ENCODE measurements at regions not wholly inside any gene's neighbourhood (a gene's known extent, or its start where the extent isn't known, plus 50 kb on each side); places are given as distances from the start of the nearest gene placed in this dataset.

- TF ChIP-seq REST (IDR thresholded peaks at IDR 0.05; ENCODE audit: low read depth) (no peak), TCF7L2 (IDR thresholded peaks at IDR 0.05; ENCODE audit: borderline replicate concordance, extremely low read depth, insufficient read depth, insufficient read length) (no peak), CEBPB (IDR thresholded peaks at IDR 0.05; ENCODE audit: low read depth) (no peak), ATF3 (IDR thresholded peaks at IDR 0.05) (no peak), SRF (IDR thresholded peaks at IDR 0.05; ENCODE audit: low read depth) (no peak), POLR2AphosphoS5 (IDR thresholded peaks at IDR 0.05; ENCODE audit: low read depth, low read length) (no peak), RAD21 (IDR thresholded peaks at IDR 0.05; ENCODE audit: low read depth) (no peak), ZNF274 (IDR thresholded peaks at IDR 0.05; ENCODE audit: low read depth, low read length) (no peak), CBX3 (IDR thresholded peaks at IDR 0.05; ENCODE audit: low read depth) (no peak), POLR2A (IDR thresholded peaks at IDR 0.05; ENCODE audit: borderline replicate concordance, extremely low read depth, insufficient read depth, insufficient read length) (no peak)
These were observed 632.8 kb upstream of the RAG2 start (continued) for GRCh38 chr11:37230865-37231264.

DNA sequence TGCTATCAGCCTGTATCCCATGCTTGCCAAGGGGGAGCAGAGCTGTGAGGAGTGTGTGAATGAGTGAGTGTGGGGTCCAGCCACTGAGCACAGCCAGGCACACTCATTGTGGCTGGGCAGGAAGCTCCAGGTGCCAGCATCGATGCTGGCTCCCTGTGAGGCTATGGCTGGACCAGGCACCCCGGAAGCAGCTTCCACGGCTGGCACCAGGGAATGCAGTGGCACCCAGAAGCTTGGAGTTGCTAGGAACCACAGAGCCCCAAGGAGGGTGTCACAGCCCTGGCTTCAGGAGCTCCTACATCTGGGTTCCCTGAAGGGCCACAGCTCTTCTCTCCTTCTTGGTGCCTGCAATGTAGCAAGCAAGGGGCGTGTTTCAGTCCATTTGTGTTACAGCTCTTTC, 625.9 kb upstream of the RAG2 start:
- H3K9me3 ChIP-seq (ENCODE audit: control insufficient read depth in 1 of 2, insufficient read depth in 1 of 2, low read depth in 1 of 2, low read length in 2 of 2) = peaks cover 8 to 18% of the 10 kb centered on the region in 2 experiments; a peak in 2 of 4 replicates
- no peak overlapping the region for H3K27ac ChIP-seq (ENCODE audit: low read depth, low read length)
- H3K4me3 ChIP-seq (replicated peaks in 1 of 2; ENCODE audit: low read depth in 1 of 2, low read length in 2 of 2) = no peak overlapping the region
- ATAC-seq (no peak), DNase-seq (ENCODE audit: low read depth, low spot score) (no peak)
- H3K9me2 ChIP-seq (ENCODE audit: insufficient read depth) = no peaks in the 10 kb centered on the region
- H3K4me1 ChIP-seq (ENCODE audit: control insufficient read depth in 1 of 2, insufficient read depth in 2 of 2, low read length in 2 of 2) = no peaks in the 10 kb centered on the region
- no peak overlapping the region for H3K9ac ChIP-seq (ENCODE audit: low read length)
- ChIA-PET CTCF (no interaction called here), POLR2A (no interaction called here), RAD21 (ENCODE audit: low non-redundant PET in 1 of 2, low total read pairs in 2 of 2, uncharacterized antibody in 2 of 2, unreplicated experiment in 2 of 2) (no interaction called here)
- no peaks in the 10 kb centered on the region for H3K79me2 ChIP-seq (ENCODE audit: insufficient read depth, low read length)
- no TSS peak for BruUV-seq (replicated peaks)
- H2AFZ ChIP-seq (ENCODE audit: low read depth, low read length, poor library complexity, severe bottlenecking) = no peak overlapping the region
- intact Hi-C loops (cut with micrococcal nuclease) = no loop called here
- no peaks in the 10 kb centered on the region for H4K20me1 ChIP-seq (ENCODE audit: insufficient read depth)
- no peaks in the 10 kb centered on the region for H3K27me3 ChIP-seq (ENCODE audit: insufficient read depth, low read length)
- no peak overlapping the region for H3K4me2 ChIP-seq (ENCODE audit: low read length)
- no peaks in the 10 kb centered on the region for H3K36me3 ChIP-seq (ENCODE audit: control insufficient read depth in 1 of 2, insufficient read depth in 2 of 2, low read length in 2 of 2)
- TF ChIP-seq RAD21 (IDR thresholded peaks at IDR 0.05; ENCODE audit: low read depth) (no peak), REST (IDR thresholded peaks at IDR 0.05; ENCODE audit: low read depth) (no peak), CBX3 (IDR thresholded peaks at IDR 0.05; ENCODE audit: low read depth) (no peak), SIN3A (IDR thresholded peaks at IDR 0.05; ENCODE audit: low read depth) (no peak), POLR2A (IDR thresholded peaks at IDR 0.05; ENCODE audit: borderline replicate concordance, extremely low read depth, insufficient read depth, insufficient read length) (no peak), TCF7L2 (IDR thresholded peaks at IDR 0.05; ENCODE audit: borderline replicate concordance, extremely low read depth, insufficient read depth, insufficient read length) (no peak), ZBTB33 (IDR thresholded peaks at IDR 0.05; ENCODE audit: extremely low read depth, insufficient replicate concordance, low read length) (no peak), SP1 (IDR thresholded peaks at IDR 0.05; ENCODE audit: low read depth) (no peak)
